WTC11 (cell line): ENCODE measurements at regions not wholly inside any gene's neighbourhood (a gene's known extent, or its start where the extent isn't known, plus 50 kb on each side); places are given as distances from the start of the nearest gene placed in this dataset.

ENCODE experiments used
- ATAC-seq: fragments of 200-7000 bp; cut with Tn5 transposase; 2 replicates; pipeline ENCODE4 v1.10.0; 2021; ENCODE audit warnings: mild to moderate bottlenecking, moderate library complexity
- CTCF ChIA-PET: fragments of 300-600 bp; sonication (Branson Sonifier 250); formaldehyde crosslinking; loops from one replicate; lab custom pipeline; 2021; ENCODE audit warnings: antibody characterized with exemption; lab: Charles Lee
- POLR2A ChIA-PET: fragments of 350-600 bp; sonication (Branson Sonifier 250); formaldehyde crosslinking; loops from one replicate; lab custom pipeline; 2021; ENCODE audit warnings: antibody characterized with exemption; lab: Charles Lee
- DNase-seq: peaks from one replicate; pipeline ENCODE4 v3.0.0; 2021; ENCODE audit warnings: low spot score
- H3K27ac Mint-ChIP-seq: 2 replicates; pipeline ENCODE4 v1.8.0; 2021; ENCODE audit warnings: mixed read lengths
- H3K27me3 Mint-ChIP-seq: 2 replicates; pipeline ENCODE4 v1.8.0; 2021; ENCODE audit warnings: low read depth, mild to moderate bottlenecking, moderate library complexity, mixed read lengths
- H3K36me3 Mint-ChIP-seq: 2 replicates; pipeline ENCODE4 v1.8.0; 2021; ENCODE audit warnings: mixed read lengths
- H3K4me1 Mint-ChIP-seq: 2 replicates; pipeline ENCODE4 v1.8.0; 2022; ENCODE audit warnings: mixed read lengths
- H3K4me3 Mint-ChIP-seq: 2 replicates; pipeline ENCODE4 v1.8.0; 2021; ENCODE audit warnings: mild to moderate bottlenecking, moderate library complexity, mixed read lengths
- H3K9me3 Mint-ChIP-seq: 2 replicates; pipeline ENCODE4 v1.8.0; 2021; ENCODE audit warnings: mixed read lengths
- CREB1 ChIP-seq: sonication (generic); formaldehyde crosslinking; IDR thresholded peaks from 2 replicates; pipeline ENCODE4 v1.8.0; 2023; ENCODE audit warnings: mild to moderate bottlenecking, missing genetic modification reagents
- CTCF ChIP-seq: fragments of 200-600 bp; IDR thresholded peaks from 2 replicates; pipeline ENCODE4 v1.8.0; 2022; ENCODE audit warnings: antibody characterized with exemption
- E2F1 ChIP-seq: sonication (generic); formaldehyde crosslinking; IDR thresholded peaks from 2 replicates; pipeline ENCODE4 v1.8.0; 2022; ENCODE audit warnings: mild to moderate bottlenecking, missing genetic modification reagents
- ELF4 ChIP-seq: sonication (generic); formaldehyde crosslinking; IDR thresholded peaks from 2 replicates; pipeline ENCODE4 v1.8.1; 2022; ENCODE audit warnings: low read depth, mild to moderate bottlenecking, moderate library complexity, missing genetic modification reagents
- FOXP1 ChIP-seq: sonication (generic); formaldehyde crosslinking; IDR thresholded peaks from 2 replicates; pipeline ENCODE4 v1.8.0; 2022; ENCODE audit warnings: missing genetic modification reagents, mild to moderate bottlenecking, moderate library complexity, borderline replicate concordance
- HMGA2 ChIP-seq: fragments of 250-450 bp; sonication (Bioruptor Pico); IDR thresholded peaks from 2 replicates; pipeline ENCODE4 v1.4.0; 2021; ENCODE audit warnings: mild to moderate bottlenecking, moderate library complexity
- MLX ChIP-seq: sonication (generic); formaldehyde crosslinking; IDR thresholded peaks from 2 replicates; pipeline ENCODE4 v1.8.1; 2023; ENCODE audit warnings: mild to moderate bottlenecking, missing genetic modification reagents, moderate library complexity
- RORB ChIP-seq: fragments of 250-450 bp; sonication (Bioruptor Pico); IDR thresholded peaks from 2 replicates; pipeline ENCODE4 v1.9.0; 2021; ENCODE audit warnings: mild to moderate bottlenecking
- SOX15 ChIP-seq: fragments of 250-450 bp; sonication (Bioruptor Pico); IDR thresholded peaks from 2 replicates; pipeline ENCODE4 v1.9.0; 2021; ENCODE audit warnings: mild to moderate bottlenecking
- TEAD4 ChIP-seq: sonication (generic); formaldehyde crosslinking; IDR thresholded peaks from 2 replicates; pipeline ENCODE4 v1.8.0; 2022; ENCODE audit warnings: mild to moderate bottlenecking, missing genetic modification reagents
- ZNF416 ChIP-seq: fragments of 250-450 bp; sonication (Bioruptor Pico); IDR thresholded peaks from 2 replicates; pipeline ENCODE4 v1.9.0; 2021; ENCODE audit warnings: mild to moderate bottlenecking, inconsistent platforms
- TF ChIP-seq, protein P1 (sequence below): fragments of 250-450 bp; sonication (Bioruptor Pico); IDR thresholded peaks from 2 replicates; pipeline ENCODE4 v1.9.0; 2021; ENCODE audit warnings: mild to moderate bottlenecking
- TF ChIP-seq, protein P2 (sequence below): fragments of 250-450 bp; sonication (Bioruptor Pico); IDR thresholded peaks from 2 replicates; pipeline ENCODE4 v2.1.2; 2022; ENCODE audit warnings: mild to moderate bottlenecking, moderate library complexity
- TF ChIP-seq, protein P3 (sequence below): sonication (generic); formaldehyde crosslinking; IDR thresholded peaks from 2 replicates; pipeline ENCODE4 v1.8.1; 2023; ENCODE audit warnings: mild to moderate bottlenecking, missing genetic modification reagents, moderate library complexity
- TF ChIP-seq, protein P4 (sequence below): fragments of 250-450 bp; sonication (Bioruptor Pico); IDR thresholded peaks from 2 replicates; pipeline ENCODE4 v1.9.0; 2021; ENCODE audit warnings: mild to moderate bottlenecking
- TF ChIP-seq, protein P5 (sequence below): sonication (generic); formaldehyde crosslinking; IDR thresholded peaks from 2 replicates; pipeline ENCODE4 v1.8.1; 2023; ENCODE audit warnings: mild to moderate bottlenecking, missing genetic modification reagents

GRCh38 chr10:63896992-63897391 is 375.8 kb downstream of the REEP3 start:
- H3K36me3 Mint-ChIP-seq, result no peaks in the 10 kb centered on the region
- TF ChIP-seq ZNF416 (no peak), SOX15 (no peak), HMGA2 (CRISPR knock-in tag) (no peak), RORB (CRISPR knock-in tag) (no peak), CREB1 (CRISPR knock-in tag) (no peak), E2F1 (CRISPR knock-in tag) (no peak), FOXP1 (CRISPR knock-in tag) (no peak), CTCF (no peak), ELF4 (CRISPR knock-in tag) (no peak), MLX (no peak), TEAD4 (CRISPR knock-in tag) (no peak)
- TF ChIP-seq, protein P1, sequence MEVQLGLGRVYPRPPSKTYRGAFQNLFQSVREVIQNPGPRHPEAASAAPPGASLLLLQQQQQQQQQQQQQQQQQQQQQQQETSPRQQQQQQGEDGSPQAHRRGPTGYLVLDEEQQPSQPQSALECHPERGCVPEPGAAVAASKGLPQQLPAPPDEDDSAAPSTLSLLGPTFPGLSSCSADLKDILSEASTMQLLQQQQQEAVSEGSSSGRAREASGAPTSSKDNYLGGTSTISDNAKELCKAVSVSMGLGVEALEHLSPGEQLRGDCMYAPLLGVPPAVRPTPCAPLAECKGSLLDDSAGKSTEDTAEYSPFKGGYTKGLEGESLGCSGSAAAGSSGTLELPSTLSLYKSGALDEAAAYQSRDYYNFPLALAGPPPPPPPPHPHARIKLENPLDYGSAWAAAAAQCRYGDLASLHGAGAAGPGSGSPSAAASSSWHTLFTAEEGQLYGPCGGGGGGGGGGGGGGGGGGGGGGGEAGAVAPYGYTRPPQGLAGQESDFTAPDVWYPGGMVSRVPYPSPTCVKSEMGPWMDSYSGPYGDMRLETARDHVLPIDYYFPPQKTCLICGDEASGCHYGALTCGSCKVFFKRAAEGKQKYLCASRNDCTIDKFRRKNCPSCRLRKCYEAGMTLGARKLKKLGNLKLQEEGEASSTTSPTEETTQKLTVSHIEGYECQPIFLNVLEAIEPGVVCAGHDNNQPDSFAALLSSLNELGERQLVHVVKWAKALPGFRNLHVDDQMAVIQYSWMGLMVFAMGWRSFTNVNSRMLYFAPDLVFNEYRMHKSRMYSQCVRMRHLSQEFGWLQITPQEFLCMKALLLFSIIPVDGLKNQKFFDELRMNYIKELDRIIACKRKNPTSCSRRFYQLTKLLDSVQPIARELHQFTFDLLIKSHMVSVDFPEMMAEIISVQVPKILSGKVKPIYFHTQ (CRISPR knock-in tag), result no peak
- TF ChIP-seq, protein P2, sequence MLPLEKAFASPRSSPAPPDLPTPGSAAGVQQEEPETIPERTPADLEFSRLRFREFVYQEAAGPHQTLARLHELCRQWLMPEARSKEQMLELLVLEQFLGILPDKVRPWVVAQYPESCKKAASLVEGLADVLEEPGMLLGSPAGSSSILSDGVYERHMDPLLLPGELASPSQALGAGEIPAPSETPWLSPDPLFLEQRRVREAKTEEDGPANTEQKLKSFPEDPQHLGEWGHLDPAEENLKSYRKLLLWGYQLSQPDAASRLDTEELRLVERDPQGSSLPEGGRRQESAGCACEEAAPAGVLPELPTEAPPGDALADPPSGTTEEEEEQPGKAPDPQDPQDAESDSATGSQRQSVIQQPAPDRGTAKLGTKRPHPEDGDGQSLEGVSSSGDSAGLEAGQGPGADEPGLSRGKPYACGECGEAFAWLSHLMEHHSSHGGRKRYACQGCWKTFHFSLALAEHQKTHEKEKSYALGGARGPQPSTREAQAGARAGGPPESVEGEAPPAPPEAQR (CRISPR knock-in tag), result no peak
- TF ChIP-seq, protein P3, sequence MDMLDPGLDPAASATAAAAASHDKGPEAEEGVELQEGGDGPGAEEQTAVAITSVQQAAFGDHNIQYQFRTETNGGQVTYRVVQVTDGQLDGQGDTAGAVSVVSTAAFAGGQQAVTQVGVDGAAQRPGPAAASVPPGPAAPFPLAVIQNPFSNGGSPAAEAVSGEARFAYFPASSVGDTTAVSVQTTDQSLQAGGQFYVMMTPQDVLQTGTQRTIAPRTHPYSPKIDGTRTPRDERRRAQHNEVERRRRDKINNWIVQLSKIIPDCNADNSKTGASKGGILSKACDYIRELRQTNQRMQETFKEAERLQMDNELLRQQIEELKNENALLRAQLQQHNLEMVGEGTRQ, result no peak
- TF ChIP-seq, protein P4, sequence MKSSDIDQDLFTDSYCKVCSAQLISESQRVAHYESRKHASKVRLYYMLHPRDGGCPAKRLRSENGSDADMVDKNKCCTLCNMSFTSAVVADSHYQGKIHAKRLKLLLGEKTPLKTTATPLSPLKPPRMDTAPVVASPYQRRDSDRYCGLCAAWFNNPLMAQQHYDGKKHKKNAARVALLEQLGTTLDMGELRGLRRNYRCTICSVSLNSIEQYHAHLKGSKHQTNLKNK (CRISPR knock-in tag), result no peak
- TF ChIP-seq, protein P5, sequence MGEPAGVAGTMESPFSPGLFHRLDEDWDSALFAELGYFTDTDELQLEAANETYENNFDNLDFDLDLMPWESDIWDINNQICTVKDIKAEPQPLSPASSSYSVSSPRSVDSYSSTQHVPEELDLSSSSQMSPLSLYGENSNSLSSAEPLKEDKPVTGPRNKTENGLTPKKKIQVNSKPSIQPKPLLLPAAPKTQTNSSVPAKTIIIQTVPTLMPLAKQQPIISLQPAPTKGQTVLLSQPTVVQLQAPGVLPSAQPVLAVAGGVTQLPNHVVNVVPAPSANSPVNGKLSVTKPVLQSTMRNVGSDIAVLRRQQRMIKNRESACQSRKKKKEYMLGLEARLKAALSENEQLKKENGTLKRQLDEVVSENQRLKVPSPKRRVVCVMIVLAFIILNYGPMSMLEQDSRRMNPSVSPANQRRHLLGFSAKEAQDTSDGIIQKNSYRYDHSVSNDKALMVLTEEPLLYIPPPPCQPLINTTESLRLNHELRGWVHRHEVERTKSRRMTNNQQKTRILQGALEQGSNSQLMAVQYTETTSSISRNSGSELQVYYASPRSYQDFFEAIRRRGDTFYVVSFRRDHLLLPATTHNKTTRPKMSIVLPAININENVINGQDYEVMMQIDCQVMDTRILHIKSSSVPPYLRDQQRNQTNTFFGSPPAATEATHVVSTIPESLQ (CRISPR knock-in tag), result no peak
- no peaks in the 10 kb centered on the region for H3K4me1 Mint-ChIP-seq
- ChIA-PET CTCF (interaction anchor here (0.7 to 1.5 kb wide), 4 partner anchors 10 to 80 kb away, joined by 3 to 7 read pairs (median 5); no protein-coding TSS in a partner anchor), POLR2A (no interaction called here)
- DNase-seq, result no peak
- H3K9me3 Mint-ChIP-seq, result no peaks in the 10 kb centered on the region
- no peak for ATAC-seq
- H3K27me3 Mint-ChIP-seq, result no peaks in the 10 kb centered on the region; the same call in 1 of the 2 replicates
- no peak overlapping the region for H3K27ac Mint-ChIP-seq
- no peak overlapping the region for H3K4me3 Mint-ChIP-seq
